ENCODE measurements at regions not wholly inside any gene's neighbourhood (a gene's known extent, or its start where the extent isn't known, plus 50 kb on each side); places are given as distances from the start of the nearest gene placed in this dataset.

- TF ChIP-seq CTCF (IDR thresholded peaks at IDR 0.05; ENCODE audit: low read length) (no peak), EZH2 (optimal IDR thresholded peaks at IDR 0.05; ENCODE audit: low read depth, low read length) (no peak), EZH2phosphoT487 (IDR thresholded peaks at IDR 0.05; ENCODE audit: low read length) (no peak)
- no peak overlapping the region for H3K4me3 ChIP-seq (ENCODE audit: low read length)
- no peaks in the 10 kb centered on the region for H3K36me3 ChIP-seq (replicated peaks; ENCODE audit: insufficient read depth, low read length)
- H3K79me2 ChIP-seq (ENCODE audit: low read length), result no peaks in the 10 kb centered on the region
- peaks cover 3% of the 10 kb centered on the region; the same call in 1 of the 2 replicates for H3F3A ChIP-seq (ENCODE audit: insufficient read depth, low read length)
- H3K27ac ChIP-seq (ENCODE audit: low read length), result no peak overlapping the region
- no peaks in the 10 kb centered on the region for H3K27me3 ChIP-seq (replicated peaks; ENCODE audit: insufficient read depth, low read length)
- DNase-seq, result no peak
- no peak overlapping the region for H2AFZ ChIP-seq (ENCODE audit: low read length)
- no peak overlapping the region for H3K4me2 ChIP-seq (ENCODE audit: low read depth, low read length)
- peaks cover 16% of the 10 kb centered on the region; the same call in 1 of the 2 replicates for H3K4me1 ChIP-seq (ENCODE audit: low read length)
- no peak overlapping the region for H3K9ac ChIP-seq (ENCODE audit: low read length)
- H3K9me2 ChIP-seq (replicated peaks; ENCODE audit: insufficient read depth, low read length), result no peaks in the 10 kb centered on the region
- no peaks in the 10 kb centered on the region for H4K20me1 ChIP-seq (ENCODE audit: insufficient read depth, low read length)
- H3K9me3 ChIP-seq (replicated peaks; ENCODE audit: insufficient read depth, low read length), result no peaks in the 10 kb centered on the region
Measured at GRCh38 chr7:17236171-17236570, 62.3 kb upstream of the AHR start.

- no peaks in the 10 kb centered on the region for H3K9me2 ChIP-seq (replicated peaks; ENCODE audit: insufficient read depth, low read length)
- no peaks in the 10 kb centered on the region for H3K27me3 ChIP-seq (replicated peaks; ENCODE audit: insufficient read depth, low read length)
- H3K9me3 ChIP-seq (replicated peaks; ENCODE audit: insufficient read depth, low read length), result no peaks in the 10 kb centered on the region
- H3K79me2 ChIP-seq (ENCODE audit: low read length), result no peaks in the 10 kb centered on the region
- H3K4me2 ChIP-seq (ENCODE audit: low read depth, low read length), result no peak overlapping the region
- H3K4me1 ChIP-seq (ENCODE audit: low read length), result peaks cover 16% of the 10 kb centered on the region; the same call in 1 of the 2 replicates
- H3F3A ChIP-seq (ENCODE audit: insufficient read depth, low read length), result peaks cover 3% of the 10 kb centered on the region; the same call in 1 of the 2 replicates
- H2AFZ ChIP-seq (ENCODE audit: low read length), result no peak overlapping the region
- no peak for DNase-seq
- H3K4me3 ChIP-seq (ENCODE audit: low read length), result no peak overlapping the region
- H3K9ac ChIP-seq (ENCODE audit: low read length), result no peak overlapping the region
- H3K27ac ChIP-seq (ENCODE audit: low read length), result no peak overlapping the region
- TF ChIP-seq CTCF (IDR thresholded peaks at IDR 0.05; ENCODE audit: low read length) (no peak), EZH2 (optimal IDR thresholded peaks at IDR 0.05; ENCODE audit: low read depth, low read length) (no peak), EZH2phosphoT487 (IDR thresholded peaks at IDR 0.05; ENCODE audit: low read length) (no peak)
- H3K36me3 ChIP-seq (replicated peaks; ENCODE audit: insufficient read depth, low read length), result no peaks in the 10 kb centered on the region
- H4K20me1 ChIP-seq (ENCODE audit: insufficient read depth, low read length), result no peaks in the 10 kb centered on the region
Measured at GRCh38 chr7:17236603-17237002, 61.8 kb upstream of the AHR start.

- Histone ChIP-seq H3K9me3 (replicated peaks; ENCODE audit: insufficient read depth, low read length) (no peaks in the 10 kb centered on the region), H2AFZ (ENCODE audit: low read length) (no peak overlapping the region), H3K36me3 (replicated peaks; ENCODE audit: insufficient read depth, low read length) (no peaks in the 10 kb centered on the region), H3K27me3 (replicated peaks; ENCODE audit: insufficient read depth, low read length) (no peaks in the 10 kb centered on the region), H3K27ac (ENCODE audit: low read length) (no peak overlapping the region), H4K20me1 (ENCODE audit: insufficient read depth, low read length) (no peaks in the 10 kb centered on the region), H3K9me2 (replicated peaks; ENCODE audit: insufficient read depth, low read length) (no peaks in the 10 kb centered on the region), H3F3A (ENCODE audit: insufficient read depth, low read length) (peaks cover 3% of the 10 kb centered on the region; the same call in 1 of the 2 replicates), H3K4me3 (ENCODE audit: low read length) (no peak overlapping the region), H3K9ac (ENCODE audit: low read length) (no peak overlapping the region), H3K79me2 (ENCODE audit: low read length) (no peaks in the 10 kb centered on the region), H3K4me2 (ENCODE audit: low read depth, low read length) (no peak overlapping the region), H3K4me1 (ENCODE audit: low read length) (peaks cover 10% of the 10 kb centered on the region; the same call in 1 of the 2 replicates)
- TF ChIP-seq EZH2 (optimal IDR thresholded peaks at IDR 0.05; ENCODE audit: low read depth, low read length), result no peak
- TF ChIP-seq CTCF (IDR thresholded peaks at IDR 0.05; ENCODE audit: low read length), result no peak
- TF ChIP-seq EZH2phosphoT487 (IDR thresholded peaks at IDR 0.05; ENCODE audit: low read length), result no peak
- DNase-seq, result no peak
Measured at GRCh38 chr7:17239046-17239445, 59.4 kb upstream of the AHR start.

All from MM.1S (cell line).